ENCODE measurements at regions not wholly inside any gene's neighbourhood (a gene's known extent, or its start where the extent isn't known, plus 50 kb on each side); places are given as distances from the start of the nearest gene placed in this dataset.
A peak's percentile ranks its signal among the peaks of the same experiment; 100 is the strongest.

DNA sequence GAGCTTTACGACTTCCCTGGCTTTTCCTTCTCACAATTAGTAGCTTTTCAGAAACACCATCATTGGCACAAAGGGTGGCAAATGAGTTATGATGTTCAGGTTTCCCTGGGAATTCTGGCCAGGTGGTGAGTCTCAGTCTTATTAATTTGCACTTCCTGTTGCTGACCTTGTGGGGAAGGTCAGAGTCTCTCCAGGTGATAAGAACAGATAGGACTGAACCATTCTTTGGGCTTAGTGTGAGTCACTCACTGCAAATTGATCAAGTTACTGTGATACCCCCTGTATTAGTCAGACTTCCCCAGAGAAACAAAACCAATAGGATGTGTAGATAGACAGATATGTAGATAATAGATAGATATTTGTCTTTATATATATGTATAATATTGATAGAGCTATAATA, 53.8 kb upstream of the RANBP3L start:
- no peak overlapping the region for H3K4me3 ChIP-seq (ENCODE audit: control insufficient read depth, low read depth, low read length)
- DNase-seq (ENCODE audit: low read depth) = no peak
- no peak for TF ChIP-seq CTCF (IDR thresholded peaks at IDR 0.05; ENCODE audit: control insufficient read depth, insufficient read depth, low read depth, low read length, missing control alignments)

GRCh38 chr5:36356915-36357314, 55.2 kb upstream of the RANBP3L start:
- no peak overlapping the region for H3K4me3 ChIP-seq (ENCODE audit: control insufficient read depth, low read depth, low read length)

DNA sequence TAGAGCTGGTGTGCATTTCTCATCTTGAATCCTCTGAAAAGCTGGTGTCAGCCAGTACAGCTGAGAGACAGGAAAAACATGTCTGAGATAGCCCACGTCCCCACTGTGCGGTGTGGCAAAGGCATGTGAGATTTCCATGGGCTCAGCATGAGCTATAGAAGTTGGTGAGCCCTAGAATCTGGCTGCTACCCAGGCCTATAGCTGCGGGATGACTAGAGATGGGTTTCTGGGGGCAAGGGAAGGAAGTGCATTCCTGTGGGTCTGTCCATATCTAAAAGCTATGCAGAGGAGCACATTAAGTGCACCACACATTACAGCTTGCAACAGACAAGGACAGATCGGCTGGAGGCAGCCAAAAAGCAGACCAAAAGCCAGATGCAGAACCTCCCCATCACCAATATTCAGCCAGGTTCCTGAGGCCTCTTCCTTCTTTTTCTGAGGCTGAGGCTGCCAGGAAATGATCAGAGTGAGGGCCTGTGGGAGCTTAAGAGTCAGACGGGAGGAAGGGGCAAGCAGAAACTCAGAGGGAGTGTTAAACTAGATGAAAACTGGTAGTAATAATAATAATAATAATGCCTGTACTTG, 55.8 kb upstream of the RANBP3L start:
- peak; percentile 48 for DNase-seq (ENCODE audit: low read depth)
- TF ChIP-seq CTCF (IDR thresholded peaks at IDR 0.05; ENCODE audit: control insufficient read depth, insufficient read depth, low read depth, low read length, missing control alignments) = no peak
- H3K4me3 ChIP-seq (ENCODE audit: control insufficient read depth, low read depth, low read length) = no peak overlapping the region

More at GRCh38 chr5:36356915-36357314, 55.2 kb upstream of the RANBP3L start:
- no peak for TF ChIP-seq CTCF (IDR thresholded peaks at IDR 0.05; ENCODE audit: control insufficient read depth, insufficient read depth, low read depth, low read length, missing control alignments)
- no peak for DNase-seq (ENCODE audit: low read depth)

DNA sequence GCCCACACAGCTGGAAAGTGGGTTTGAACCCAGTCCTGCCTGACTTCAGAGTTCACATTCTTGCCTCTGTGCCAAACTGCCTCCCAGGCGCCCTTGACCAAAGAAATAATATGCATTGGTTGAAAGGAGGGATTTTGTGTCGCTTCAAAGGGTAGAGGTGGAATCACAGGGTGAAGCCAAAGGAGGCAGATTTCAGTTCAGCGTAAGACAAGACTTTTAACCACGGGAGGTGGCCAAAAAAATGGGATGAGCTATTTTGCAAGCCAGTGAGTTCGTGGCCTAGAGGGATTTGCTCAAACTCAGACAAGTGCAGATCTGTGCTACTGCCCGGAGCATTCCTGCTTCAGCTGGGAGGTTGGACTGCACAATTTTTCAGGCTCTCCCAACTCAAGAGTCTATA, 57.6 kb upstream of the RANBP3L start:
- DNase-seq (ENCODE audit: low read depth) = no peak
- no peak for TF ChIP-seq CTCF (IDR thresholded peaks at IDR 0.05; ENCODE audit: control insufficient read depth, insufficient read depth, low read depth, low read length, missing control alignments)
- no peak overlapping the region for H3K4me3 ChIP-seq (ENCODE audit: control insufficient read depth, low read depth, low read length)

- no peak for DNase-seq (ENCODE audit: low read depth)
Observed at GRCh38 chr5:36360307-36360706, 58.6 kb upstream of the RANBP3L start.

GRCh38 chr5:36363101-36363500, 61.4 kb upstream of the RANBP3L start:
- DNase-seq (ENCODE audit: low read depth) = no peak
- H3K4me3 ChIP-seq (ENCODE audit: control insufficient read depth, low read depth, low read length) = no peak overlapping the region
- peak; percentile 26 for TF ChIP-seq CTCF (IDR thresholded peaks at IDR 0.05; ENCODE audit: control insufficient read depth, insufficient read depth, low read depth, low read length, missing control alignments)

More at GRCh38 chr5:36360307-36360706, 58.6 kb upstream of the RANBP3L start:
- H3K4me3 ChIP-seq (ENCODE audit: control insufficient read depth, low read depth, low read length) = no peak overlapping the region
- TF ChIP-seq CTCF (IDR thresholded peaks at IDR 0.05; ENCODE audit: control insufficient read depth, insufficient read depth, low read depth, low read length, missing control alignments) = no peak

DNA sequence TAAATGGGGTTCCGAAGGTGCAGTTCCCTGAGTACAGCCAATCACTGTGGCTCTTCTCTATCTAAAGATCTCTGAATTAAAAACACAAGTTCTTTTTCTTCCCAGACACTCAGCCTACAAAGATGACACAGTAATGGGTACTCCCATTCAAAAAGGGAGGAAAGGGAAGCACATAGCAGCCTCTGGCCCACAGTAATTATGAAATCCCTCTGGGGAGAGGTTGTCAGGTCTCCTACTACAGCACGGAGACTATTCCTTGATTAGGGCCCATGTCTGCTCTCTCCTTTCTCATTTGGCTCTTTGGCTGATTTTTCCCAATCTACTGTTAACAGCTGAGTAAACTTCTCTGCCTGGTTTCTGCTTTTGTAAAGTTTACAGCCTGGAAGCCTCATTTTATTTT, 62.0 kb upstream of the RANBP3L start:
- no peak overlapping the region for H3K4me3 ChIP-seq (ENCODE audit: control insufficient read depth, low read depth, low read length)
- no peak for DNase-seq (ENCODE audit: low read depth)
- TF ChIP-seq CTCF (IDR thresholded peaks at IDR 0.05; ENCODE audit: control insufficient read depth, insufficient read depth, low read depth, low read length, missing control alignments) = no peak
